DND-41 (cell line): ENCODE measurements at regions not wholly inside any gene's neighbourhood (a gene's known extent, or its start where the extent isn't known, plus 50 kb on each side); places are given as distances from the start of the nearest gene placed in this dataset.

Experiments
- EZH2 ChIP-seq: IDR thresholded peaks from 3 replicates; pipeline ENCODE4 v1.6.1; 2012; ENCODE audit warnings: borderline replicate concordance, low read depth, mild to moderate bottlenecking, moderate library complexity, low read length, inconsistent platforms; ENCODE audit not compliant: severe bottlenecking
- TF ChIP-seq, protein P1 (sequence below): IDR thresholded peaks from 2 replicates; pipeline ENCODE4 v1.5.1; 2012; ENCODE audit warnings: borderline replicate concordance, low read length, moderate library complexity, mild to moderate bottlenecking; ENCODE audit not compliant: poor library complexity, severe bottlenecking; ENCODE audit errors: extremely low read depth

DNA sequence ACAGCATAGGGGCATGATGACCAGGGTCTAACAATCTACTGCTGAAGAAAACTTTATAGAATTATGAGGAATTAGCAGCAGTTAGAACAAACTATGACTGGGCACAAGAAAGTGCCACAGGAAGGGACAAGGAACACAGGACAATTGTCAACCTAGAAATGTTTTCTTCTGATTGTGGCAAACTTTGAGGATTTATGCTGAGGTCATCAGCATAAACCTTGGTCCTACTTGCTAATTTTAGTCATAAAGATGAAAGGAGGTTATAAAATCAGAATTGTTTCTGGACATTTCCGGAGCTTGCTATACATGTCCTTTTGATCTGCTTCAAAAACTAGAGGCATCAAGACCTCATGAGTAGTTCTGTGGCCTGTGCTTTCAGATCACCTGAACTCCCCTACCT, 446.6 kb upstream of the THBS1 start:
- TF ChIP-seq, protein P1, sequence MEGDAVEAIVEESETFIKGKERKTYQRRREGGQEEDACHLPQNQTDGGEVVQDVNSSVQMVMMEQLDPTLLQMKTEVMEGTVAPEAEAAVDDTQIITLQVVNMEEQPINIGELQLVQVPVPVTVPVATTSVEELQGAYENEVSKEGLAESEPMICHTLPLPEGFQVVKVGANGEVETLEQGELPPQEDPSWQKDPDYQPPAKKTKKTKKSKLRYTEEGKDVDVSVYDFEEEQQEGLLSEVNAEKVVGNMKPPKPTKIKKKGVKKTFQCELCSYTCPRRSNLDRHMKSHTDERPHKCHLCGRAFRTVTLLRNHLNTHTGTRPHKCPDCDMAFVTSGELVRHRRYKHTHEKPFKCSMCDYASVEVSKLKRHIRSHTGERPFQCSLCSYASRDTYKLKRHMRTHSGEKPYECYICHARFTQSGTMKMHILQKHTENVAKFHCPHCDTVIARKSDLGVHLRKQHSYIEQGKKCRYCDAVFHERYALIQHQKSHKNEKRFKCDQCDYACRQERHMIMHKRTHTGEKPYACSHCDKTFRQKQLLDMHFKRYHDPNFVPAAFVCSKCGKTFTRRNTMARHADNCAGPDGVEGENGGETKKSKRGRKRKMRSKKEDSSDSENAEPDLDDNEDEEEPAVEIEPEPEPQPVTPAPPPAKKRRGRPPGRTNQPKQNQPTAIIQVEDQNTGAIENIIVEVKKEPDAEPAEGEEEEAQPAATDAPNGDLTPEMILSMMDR, result no peak
- TF ChIP-seq EZH2, result no peak
